Prostate gland (tissue), 2 donors: ENCODE measurements at regions not wholly inside any gene's neighbourhood (a gene's known extent, or its start where the extent isn't known, plus 50 kb on each side); places are given as distances from the start of the nearest gene placed in this dataset.

Source experiments
- POLR2A ChIP-seq: fragments of 450-650 bp; IDR thresholded peaks from one replicate; pipeline ENCODE4 v1.6.1; 2016; ENCODE audit warnings: antibody characterized with exemption, mild to moderate bottlenecking
- TF ChIP-seq, protein P1 (sequence below), 4 experiments: fragments of 200-600 bp in 2 of 4; fragments of 450-650 bp in 2 of 4; sonication (generic) in 2 of 4; IDR thresholded peaks; 1 replicate in 3 of 4; 2 replicates in 1 of 4; pipeline ENCODE4 v1.5.1; 2016 to 2019; ENCODE audit warnings: antibody characterized with exemption in 4 of 4, mild to moderate bottlenecking in 2 of 4, moderate library complexity in 2 of 4

DNA sequence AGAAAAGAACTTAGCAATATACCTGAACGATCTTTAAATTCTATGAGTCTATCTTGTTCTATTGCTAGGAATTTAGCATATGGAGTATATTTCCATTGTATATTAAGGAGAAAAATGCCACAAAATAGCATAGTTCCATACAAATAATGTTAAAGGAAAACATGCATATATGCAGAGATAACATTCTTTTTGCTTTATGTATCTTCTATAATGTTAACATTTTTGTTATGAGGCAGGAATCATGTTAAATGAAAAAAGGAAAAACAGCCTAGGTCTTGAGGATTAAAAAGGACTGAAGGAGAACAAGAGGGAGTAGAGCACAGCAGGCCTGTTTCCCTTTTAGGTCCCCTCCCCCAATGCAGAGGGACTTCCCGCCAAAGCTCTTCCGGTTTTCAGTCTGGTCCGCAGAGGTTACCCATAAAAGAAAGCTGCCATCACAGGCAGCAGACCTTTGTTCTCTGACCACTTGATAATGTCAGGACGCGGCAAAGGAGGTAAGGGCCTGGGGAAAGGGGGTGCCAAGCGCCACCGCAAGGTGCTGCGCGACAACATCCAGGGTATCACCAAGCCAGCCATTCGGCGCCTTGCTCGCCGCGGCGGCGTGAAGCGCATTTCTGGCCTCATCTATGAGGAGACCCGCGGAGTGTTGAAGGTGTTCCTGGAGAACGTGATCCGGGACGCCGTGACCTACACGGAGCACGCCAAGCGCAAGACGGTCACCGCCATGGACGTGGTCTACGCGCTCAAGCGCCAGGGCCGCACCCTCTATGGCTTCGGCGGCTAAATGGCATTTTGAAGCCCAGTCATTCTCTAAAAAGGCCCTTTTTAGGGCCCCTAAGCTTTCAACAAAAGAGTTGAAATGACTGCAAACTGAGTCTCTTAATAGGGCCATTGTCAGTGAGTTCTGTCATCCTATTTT is 108.4 kb upstream of the PRSS16 start:
- TF ChIP-seq, protein P1, sequence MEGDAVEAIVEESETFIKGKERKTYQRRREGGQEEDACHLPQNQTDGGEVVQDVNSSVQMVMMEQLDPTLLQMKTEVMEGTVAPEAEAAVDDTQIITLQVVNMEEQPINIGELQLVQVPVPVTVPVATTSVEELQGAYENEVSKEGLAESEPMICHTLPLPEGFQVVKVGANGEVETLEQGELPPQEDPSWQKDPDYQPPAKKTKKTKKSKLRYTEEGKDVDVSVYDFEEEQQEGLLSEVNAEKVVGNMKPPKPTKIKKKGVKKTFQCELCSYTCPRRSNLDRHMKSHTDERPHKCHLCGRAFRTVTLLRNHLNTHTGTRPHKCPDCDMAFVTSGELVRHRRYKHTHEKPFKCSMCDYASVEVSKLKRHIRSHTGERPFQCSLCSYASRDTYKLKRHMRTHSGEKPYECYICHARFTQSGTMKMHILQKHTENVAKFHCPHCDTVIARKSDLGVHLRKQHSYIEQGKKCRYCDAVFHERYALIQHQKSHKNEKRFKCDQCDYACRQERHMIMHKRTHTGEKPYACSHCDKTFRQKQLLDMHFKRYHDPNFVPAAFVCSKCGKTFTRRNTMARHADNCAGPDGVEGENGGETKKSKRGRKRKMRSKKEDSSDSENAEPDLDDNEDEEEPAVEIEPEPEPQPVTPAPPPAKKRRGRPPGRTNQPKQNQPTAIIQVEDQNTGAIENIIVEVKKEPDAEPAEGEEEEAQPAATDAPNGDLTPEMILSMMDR (IDR thresholded peaks at IDR 0.05), result no peak
- TF ChIP-seq POLR2A, result no peak
